GM21786 (cell line): ENCODE measurements at regions not wholly inside any gene's neighbourhood (a gene's known extent, or its start where the extent isn't known, plus 50 kb on each side); places are given as distances from the start of the nearest gene placed in this dataset.

Experiments
- ATAC-seq: cut with Tn5 transposase; IDR thresholded peaks from one replicate; pipeline ENCODE4 v1.9.1; 2021; ENCODE audit not compliant: unreplicated experiment

- no peak for ATAC-seq
Measured at GRCh38 chr5:165665735-165666400, 2160.4 kb downstream of the MAT2B start.

- ATAC-seq: no peak
Measured at GRCh38 chr5:165673499-165673898, 2168.1 kb downstream of the MAT2B start.

GRCh38 chr5:165695796-165696195, 2190.4 kb downstream of the MAT2B start:
- ATAC-seq: no peak

- no peak for ATAC-seq
Measured at GRCh38 chr5:165705960-165706359, 2200.5 kb downstream of the MAT2B start.

- no peak for ATAC-seq
Measured at GRCh38 chr5:165712011-165712410, 2206.6 kb downstream of the MAT2B start.

- no peak for ATAC-seq
Measured at GRCh38 chr5:165714598-165714997, 2209.2 kb downstream of the MAT2B start.

GRCh38 chr5:165720901-165721300, 2215.5 kb downstream of the MAT2B start:
- ATAC-seq: no peak

GRCh38 chr5:165722401-165722800, 2217.0 kb downstream of the MAT2B start:
- ATAC-seq: no peak

GRCh38 chr5:165723931-165724330, 2218.5 kb downstream of the MAT2B start:
- ATAC-seq: no peak

- ATAC-seq: no peak
Measured at GRCh38 chr5:165728425-165728824, 2223.0 kb downstream of the MAT2B start.

- no peak for ATAC-seq
Measured at GRCh38 chr5:165735388-165735787, 2230.0 kb downstream of the MAT2B start.

GRCh38 chr5:165739079-165739741, 2233.8 kb downstream of the MAT2B start:
- ATAC-seq: no peak

- no peak for ATAC-seq
Measured at GRCh38 chr5:165757791-165758190, 2252.4 kb downstream of the MAT2B start.

- ATAC-seq: no peak
Measured at GRCh38 chr5:165775111-165775510, 2269.7 kb downstream of the MAT2B start.

- no peak for ATAC-seq
Measured at GRCh38 chr5:165779505-165779904, 2274.1 kb downstream of the MAT2B start.

GRCh38 chr5:165780901-165781300, 2275.5 kb downstream of the MAT2B start:
- ATAC-seq: no peak

- no peak for ATAC-seq
Measured at GRCh38 chr5:165781738-165782137, 2276.3 kb downstream of the MAT2B start.

- no peak for ATAC-seq
Measured at GRCh38 chr5:165783024-165783423, 2277.6 kb downstream of the MAT2B start.

GRCh38 chr5:165786073-165786472, 2280.7 kb downstream of the MAT2B start:
- ATAC-seq: no peak

- ATAC-seq: no peak
Measured at GRCh38 chr5:165795073-165795472, 2289.7 kb downstream of the MAT2B start.

- no peak for ATAC-seq
Measured at GRCh38 chr5:165805756-165806155, 2300.3 kb downstream of the MAT2B start.

- ATAC-seq: no peak
Measured at GRCh38 chr5:165808335-165808734, 2302.9 kb downstream of the MAT2B start.

- no peak for ATAC-seq
Measured at GRCh38 chr5:165809914-165810313, 2304.5 kb downstream of the MAT2B start.
